ENCODE measurements at regions not wholly inside any gene's neighbourhood (a gene's known extent, or its start where the extent isn't known, plus 50 kb on each side); places are given as distances from the start of the nearest gene placed in this dataset.

GRCh38 chr10:3446221-3446620, 273.6 kb upstream of the PITRM1 start:
- no peak for TF ChIP-seq POLR2A (IDR thresholded peaks at IDR 0.05)
- TF ChIP-seq CTCF (IDR thresholded peaks at IDR 0.05): no peak

Data from right lobe of liver (tissue), 4 donors.